B cell (primary cell): ENCODE measurements at regions not wholly inside any gene's neighbourhood (a gene's known extent, or its start where the extent isn't known, plus 50 kb on each side); places are given as distances from the start of the nearest gene placed in this dataset.
"Not testable (repeated sequence)": the region's sequence is repeated elsewhere in the genome, so short reads cannot be mapped to it uniquely, and the experiment has no call there.

Experiments used
- ATAC-seq: fragments of 200-7000 bp; cut with Tn5 transposase; one replicate; pipeline ENCODE4 v1.10.0; 2021; ENCODE audit warnings: low read depth, mild to moderate bottlenecking, moderate number of reproducible peaks, moderate library complexity
- CTCF ChIA-PET: fragments of 350-600 bp; sonication (Branson Sonifier 250); formaldehyde crosslinking; loops from one replicate; lab custom pipeline; 2021; ENCODE audit warnings: antibody characterized with exemption, inconsistent platforms; lab: Charles Lee
- POLR2A ChIA-PET: fragments of 350-600 bp; sonication (Branson Sonifier 250); formaldehyde crosslinking; loops from one replicate; lab custom pipeline; 2021; ENCODE audit warnings: antibody characterized with exemption; lab: Charles Lee
- DNase-seq: peaks from one replicate; pipeline ENCODE4 v3.0.0; 2013
- H2AFZ ChIP-seq: 2 replicates; pipeline ENCODE4 v1.6.1; 2012; ENCODE audit warnings: mild to moderate bottlenecking, low read depth, low read length; ENCODE audit not compliant: insufficient read depth, poor library complexity, severe bottlenecking
- H3K27ac ChIP-seq, 2 donors: 1 replicate in 1 of 2; 2 replicates in 1 of 2; pipeline ENCODE4 v1.5.1; 2012 to 2013; ENCODE audit warnings: low read length in 2 of 2, mild to moderate bottlenecking in 2 of 2, moderate library complexity in 1 of 2
- H3K27me3 ChIP-seq, 4 experiments: fragments of 200-600 bp in 1 of 4; sonication (generic) in 1 of 4; replicated peaks in 1 of 4; 1 replicate in 2 of 4; 2 replicates in 2 of 4; pipeline versions ENCODE4 v1.6.1 to v1.7.0; 2013 to 2016; ENCODE audit warnings: low read length in 3 of 4, mild to moderate bottlenecking in 2 of 4, mixed read lengths in 1 of 4, moderate library complexity in 1 of 4; ENCODE audit not compliant: insufficient read depth in 4 of 4, control insufficient read depth in 3 of 4; ENCODE audit errors: control extremely low read depth in 1 of 4
- H3K36me3 ChIP-seq, 2 experiments: replicated peaks in 1 of 2; 1 replicate in 1 of 2; 2 replicates in 1 of 2; pipeline versions ENCODE4 v1.6.1 to v1.7.1; 2013; ENCODE audit warnings: low read length in 1 of 2; ENCODE audit not compliant: insufficient read depth in 2 of 2, control insufficient read depth in 1 of 2; ENCODE audit errors: control extremely low read depth in 1 of 2, extremely low read depth in 1 of 2
- H3K4me1 ChIP-seq, 2 donors: fragments of 200-600 bp in 1 of 2; sonication (generic) in 1 of 2; 1 replicate in 1 of 2; 2 replicates in 1 of 2; pipeline versions ENCODE4 v1.5.1 to v1.6.1; 2013 to 2017; ENCODE audit warnings: low read length in 2 of 2; ENCODE audit not compliant: control insufficient read depth in 2 of 2, insufficient read depth in 2 of 2
- H3K4me2 ChIP-seq: replicated peaks from 2 replicates; pipeline ENCODE3; 2012; ENCODE audit warnings: mild to moderate bottlenecking, low read depth, low read length; ENCODE audit not compliant: poor library complexity, severe bottlenecking
- H3K4me3 ChIP-seq, 5 experiments: fragments of 200-600 bp in 1 of 5; sonication (generic) in 1 of 5; 1 replicate in 3 of 5; 2 replicates in 2 of 5; pipeline versions ENCODE4 v1.5.1 to v1.7.0; 2011 to 2016; ENCODE audit warnings: low read length in 4 of 5, mild to moderate bottlenecking in 4 of 5, low read depth in 2 of 5, control low read depth in 1 of 5, moderate library complexity in 1 of 5; ENCODE audit not compliant: insufficient read depth in 1 of 5; ENCODE audit errors: control extremely low read depth in 1 of 5, extremely low read depth in 1 of 5
- H3K79me2 ChIP-seq: fragments of 200-600 bp; sonication (generic); one replicate; pipeline ENCODE4 v1.6.0; 2016; ENCODE audit warnings: low read length; ENCODE audit not compliant: control insufficient read depth, insufficient read depth
- H3K9ac ChIP-seq: fragments of 200-600 bp; sonication (generic); 2 replicates; pipeline ENCODE4 v1.6.1; 2017; ENCODE audit warnings: mild to moderate bottlenecking, low read length, moderate library complexity
- H3K9me3 ChIP-seq, 3 donors: one replicate each; pipeline versions ENCODE4 v1.6.1 to v1.7.1; 2013; ENCODE audit warnings: low read length in 2 of 3; ENCODE audit not compliant: control insufficient read depth in 2 of 3, insufficient read depth in 1 of 3; ENCODE audit errors: control extremely low read depth in 1 of 3
- H4K20me1 ChIP-seq: 2 replicates; pipeline ENCODE4 v1.6.0; 2012; ENCODE audit warnings: mild to moderate bottlenecking, low read length; ENCODE audit not compliant: insufficient read depth, control insufficient read depth, poor library complexity, severe bottlenecking
- H3K27ac Mint-ChIP-seq: one replicate; pipeline ENCODE4 v1.8.0; 2021; ENCODE audit warnings: mixed read lengths
- H3K27me3 Mint-ChIP-seq: one replicate; pipeline ENCODE4 v1.8.0; 2021; ENCODE audit warnings: mixed read lengths
- H3K4me1 Mint-ChIP-seq: one replicate; pipeline ENCODE4 v1.8.0; 2021; ENCODE audit warnings: mixed read lengths
- H3K4me3 Mint-ChIP-seq: one replicate; pipeline ENCODE4 v1.8.0; 2021; ENCODE audit warnings: mixed read lengths
- H3K9me3 Mint-ChIP-seq: one replicate; pipeline ENCODE4 v1.8.0; 2022; ENCODE audit warnings: mixed read lengths; ENCODE audit not compliant: insufficient read depth
- CTCF ChIP-seq: fragments of 200-600 bp; IDR thresholded peaks from one replicate; pipeline ENCODE4 v1.8.0; 2022; ENCODE audit warnings: antibody characterized with exemption, mild to moderate bottlenecking
- WGBS: methylation state at CpG from one replicate; pipeline ENCODE4 v1.1.5; 2013; ENCODE audit warnings: missing lambda C conversion rate; ENCODE audit not compliant: insufficient coverage; 5-methylcytosine and 5-hydroxymethylcytosine counted together
- intact Hi-C: fragments of 100-400 bp; cut with micrococcal nuclease; formaldehyde crosslinking; loops from one replicate; pipeline ENCODE4 v1.10.0; 2022

GRCh38 chr7:63057265-63057664, 941.4 kb upstream of the ZNF722 start:
- Histone ChIP-seq H3K36me3 (no peaks in the 10 kb centered on the region), H3K4me2 (no peak overlapping the region), H3K4me1 (no peaks in the 10 kb centered on the region), H3K27me3 (no peaks in the 10 kb centered on the region), H3K27ac (no peak overlapping the region), H4K20me1 (no peaks in the 10 kb centered on the region), H3K9me3 (peaks cover 0 to 51% (median 0%) of the 10 kb centered on the region in 3 donors), H3K4me3 (no peak overlapping the region), H3K79me2 (no peaks in the 10 kb centered on the region), H2AFZ (no peak overlapping the region), H3K9ac (no peak overlapping the region)
- DNase-seq (no peak), ATAC-seq (no peak)
- H3K4me3 Mint-ChIP-seq: no peak overlapping the region
- ChIA-PET CTCF (no interaction called here), POLR2A (no interaction called here)
- WGBS: 100% methylated on average over 1 of the region's 5 CpGs
- no peaks in the 10 kb centered on the region for H3K27me3 Mint-ChIP-seq
- H3K27ac Mint-ChIP-seq: no peak overlapping the region
- TF ChIP-seq CTCF: no peak
- H3K4me1 Mint-ChIP-seq: no peaks in the 10 kb centered on the region
- intact Hi-C loops: no loop called here
- H3K9me3 Mint-ChIP-seq: no peaks in the 10 kb centered on the region

DNA sequence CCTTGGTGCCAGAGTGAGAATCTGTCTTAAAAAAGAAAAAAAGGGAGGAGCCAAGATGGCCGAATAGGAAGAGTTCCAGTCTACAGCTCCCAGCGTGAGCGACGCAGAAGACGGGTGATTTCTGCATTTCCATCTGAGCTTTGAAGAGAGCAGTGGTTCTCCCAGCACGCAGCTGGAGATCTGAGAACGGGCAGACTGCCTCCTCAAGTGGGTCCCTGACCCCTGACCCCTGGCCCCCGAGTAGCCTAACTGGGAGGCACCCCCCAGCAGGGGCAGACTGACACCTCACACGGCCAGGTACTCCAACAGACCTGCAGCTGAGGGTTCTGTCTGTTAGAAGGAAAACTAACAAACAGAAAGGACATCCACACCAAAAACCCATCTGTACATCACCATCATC, 937.9 kb upstream of the ZNF722 start:
- H3K36me3 ChIP-seq, H3K27me3 Mint-ChIP-seq, H3K9me3 Mint-ChIP-seq, H3K9ac ChIP-seq, H3K4me1 ChIP-seq, CTCF ChIA-PET, intact Hi-C loops, H3K27ac ChIP-seq, H4K20me1 ChIP-seq, H3K79me2 ChIP-seq, H3K27me3 ChIP-seq, ATAC-seq, POLR2A ChIA-PET, DNase-seq, H3K4me2 ChIP-seq, H3K4me3 ChIP-seq, H2AFZ ChIP-seq, H3K27ac Mint-ChIP-seq, H3K4me3 Mint-ChIP-seq, H3K4me1 Mint-ChIP-seq: not testable (repeated sequence)
- no CpG with 5 or more reads among the region's 9 CpGs for WGBS
- H3K9me3 ChIP-seq: peaks cover 0 to 30% (median 0%) of the 10 kb centered on the region in 3 donors
